Suprapubic skin (tissue), 4 donors: ENCODE measurements at regions not wholly inside any gene's neighbourhood (a gene's known extent, or its start where the extent isn't known, plus 50 kb on each side); places are given as distances from the start of the nearest gene placed in this dataset.

Experiments
- DNase-seq, 2 donors: peaks; one replicate each; pipeline ENCODE4 v3.0.0-alpha.2; 2019; ENCODE audit warnings: low spot score in 2 of 2
- H3K27ac ChIP-seq: fragments of 200-600 bp; sonication (generic); one replicate; pipeline ENCODE4 v1.5.1; 2019
- H3K27me3 ChIP-seq: fragments of 200-600 bp; sonication (generic); one replicate; pipeline ENCODE4 v1.5.1; 2019
- H3K36me3 ChIP-seq: fragments of 200-600 bp; sonication (generic); one replicate; pipeline ENCODE4 v1.5.1; 2019
- H3K4me1 ChIP-seq: fragments of 200-600 bp; sonication (generic); one replicate; pipeline ENCODE4 v1.5.1; 2019
- H3K4me3 ChIP-seq: fragments of 200-600 bp; sonication (generic); one replicate; pipeline ENCODE4 v1.5.1; 2019; ENCODE audit warnings: mild to moderate bottlenecking
- H3K9me3 ChIP-seq: fragments of 200-600 bp; sonication (generic); one replicate; pipeline ENCODE4 v1.5.1; 2019
- EP300 ChIP-seq: sonication (generic); formaldehyde crosslinking; IDR thresholded peaks from one replicate; pipeline ENCODE4 v1.6.1; 2017; ENCODE audit warnings: antibody characterized with exemption
- POLR2A ChIP-seq, 2 donors: fragments of 450-650 bp; IDR thresholded peaks; one replicate each; pipeline ENCODE4 v1.6.1; 2017; ENCODE audit warnings: antibody characterized with exemption in 2 of 2, mild to moderate bottlenecking in 2 of 2, moderate library complexity in 2 of 2
- POLR2AphosphoS5 ChIP-seq, 3 donors: sonication (generic); formaldehyde crosslinking; IDR thresholded peaks; one replicate each; pipeline ENCODE4 v1.6.1; 2017; ENCODE audit warnings: antibody characterized with exemption in 3 of 3
- WGBS: methylation state at CpG from one replicate; pipeline ENCODE4 v1.1.5; 2018; 5-methylcytosine and 5-hydroxymethylcytosine counted together
- TF ChIP-seq, protein P1 (sequence below), 2 donors: fragments of 200-600 bp in 1 of 2; fragments of 450-650 bp in 1 of 2; sonication (generic) in 1 of 2; IDR thresholded peaks; one replicate each; pipeline ENCODE4 v1.5.1; 2016 to 2019; ENCODE audit warnings: antibody characterized with exemption in 2 of 2, mild to moderate bottlenecking in 1 of 2, moderate library complexity in 1 of 2

DNA sequence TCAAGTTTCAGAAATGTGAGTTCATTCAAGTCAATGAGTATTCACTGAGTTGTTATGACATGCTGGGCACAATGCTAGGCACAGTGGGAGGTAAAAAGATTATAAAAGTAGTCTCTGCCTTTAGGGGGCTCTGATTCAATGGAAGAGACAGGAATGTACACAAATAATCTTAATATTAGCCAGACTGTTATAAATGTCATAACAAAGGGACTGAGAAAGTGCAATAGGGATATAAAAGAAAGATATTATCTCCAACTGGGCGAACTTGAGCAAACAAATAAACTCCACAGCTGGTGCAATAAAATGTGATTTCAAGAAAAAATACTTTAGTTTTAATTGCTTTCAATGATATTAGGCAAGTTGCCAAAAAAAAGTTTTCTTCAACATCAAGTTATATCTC, 755.2 kb downstream of the BRINP1 start:
- Histone ChIP-seq H3K4me3 (no peak overlapping the region), H3K27ac (no peak overlapping the region), H3K9me3 (no peaks in the 10 kb centered on the region), H3K27me3 (no peaks in the 10 kb centered on the region), H3K36me3 (no peaks in the 10 kb centered on the region), H3K4me1 (no peaks in the 10 kb centered on the region)
- DNase-seq: no peak
- TF ChIP-seq EP300 (no peak), POLR2A (IDR thresholded peaks at IDR 0.05) (no peak), POLR2AphosphoS5 (IDR thresholded peaks at IDR 0.05) (no peak)
- TF ChIP-seq, protein P1, sequence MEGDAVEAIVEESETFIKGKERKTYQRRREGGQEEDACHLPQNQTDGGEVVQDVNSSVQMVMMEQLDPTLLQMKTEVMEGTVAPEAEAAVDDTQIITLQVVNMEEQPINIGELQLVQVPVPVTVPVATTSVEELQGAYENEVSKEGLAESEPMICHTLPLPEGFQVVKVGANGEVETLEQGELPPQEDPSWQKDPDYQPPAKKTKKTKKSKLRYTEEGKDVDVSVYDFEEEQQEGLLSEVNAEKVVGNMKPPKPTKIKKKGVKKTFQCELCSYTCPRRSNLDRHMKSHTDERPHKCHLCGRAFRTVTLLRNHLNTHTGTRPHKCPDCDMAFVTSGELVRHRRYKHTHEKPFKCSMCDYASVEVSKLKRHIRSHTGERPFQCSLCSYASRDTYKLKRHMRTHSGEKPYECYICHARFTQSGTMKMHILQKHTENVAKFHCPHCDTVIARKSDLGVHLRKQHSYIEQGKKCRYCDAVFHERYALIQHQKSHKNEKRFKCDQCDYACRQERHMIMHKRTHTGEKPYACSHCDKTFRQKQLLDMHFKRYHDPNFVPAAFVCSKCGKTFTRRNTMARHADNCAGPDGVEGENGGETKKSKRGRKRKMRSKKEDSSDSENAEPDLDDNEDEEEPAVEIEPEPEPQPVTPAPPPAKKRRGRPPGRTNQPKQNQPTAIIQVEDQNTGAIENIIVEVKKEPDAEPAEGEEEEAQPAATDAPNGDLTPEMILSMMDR (IDR thresholded peaks at IDR 0.05): no peak
- WGBS: 43% methylated on average over 1 of the region's 1 CpG

DNA sequence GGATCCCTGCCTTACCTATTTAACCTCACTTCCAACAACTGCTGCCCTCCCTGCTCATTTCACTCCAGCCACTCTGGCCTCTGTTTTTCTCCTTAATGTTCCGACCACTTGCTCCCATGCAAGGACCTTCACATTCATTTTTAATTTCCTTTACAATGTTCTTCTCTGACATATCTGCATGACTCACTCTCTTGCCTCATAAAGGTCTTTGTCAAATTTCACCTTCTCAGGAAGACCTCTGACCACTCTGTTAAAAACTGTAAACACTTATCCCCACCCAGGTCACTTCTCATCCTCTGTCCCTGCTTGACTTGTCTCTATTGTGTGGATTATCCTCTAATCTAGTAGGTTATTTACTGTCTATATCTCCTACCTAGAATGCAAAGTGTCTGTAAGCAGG, 751.2 kb downstream of the BRINP1 start:
- H3K4me1 ChIP-seq: no peaks in the 10 kb centered on the region
- H3K27me3 ChIP-seq: no peaks in the 10 kb centered on the region
- H3K36me3 ChIP-seq: no peaks in the 10 kb centered on the region
- H3K4me3 ChIP-seq: no peak overlapping the region
- no peak overlapping the region for H3K27ac ChIP-seq
- TF ChIP-seq, protein P1 (IDR thresholded peaks at IDR 0.05): no peak
- no peaks in the 10 kb centered on the region for H3K9me3 ChIP-seq
- WGBS: 86% methylated on average over 1 of the region's 1 CpG
- DNase-seq: no peak

DNA sequence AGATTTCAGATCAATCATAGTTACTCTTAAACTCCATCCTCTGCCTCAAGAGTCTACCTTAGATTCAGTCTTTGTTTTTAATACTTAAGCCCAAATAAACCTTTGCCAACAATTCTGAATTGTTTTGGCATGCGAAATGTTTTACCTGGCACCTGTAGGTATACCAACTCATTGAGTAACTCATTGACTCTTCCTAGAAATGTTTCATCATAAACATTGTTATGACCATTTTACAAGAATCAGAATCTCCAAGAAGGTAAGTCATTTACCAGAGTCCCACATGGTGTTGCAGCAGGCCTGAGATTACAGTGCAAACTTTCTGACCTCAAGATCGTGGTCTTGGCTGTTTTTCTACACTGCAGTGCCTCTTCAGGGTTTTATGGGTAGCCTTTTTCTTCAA, 750.4 kb downstream of the BRINP1 start:
- Histone ChIP-seq H3K4me1 (no peaks in the 10 kb centered on the region), H3K9me3 (no peaks in the 10 kb centered on the region), H3K36me3 (no peaks in the 10 kb centered on the region), H3K27ac (no peak overlapping the region), H3K4me3 (no peak overlapping the region), H3K27me3 (no peaks in the 10 kb centered on the region)
- TF ChIP-seq EP300 (no peak), POLR2A (IDR thresholded peaks at IDR 0.05) (no peak), POLR2AphosphoS5 (IDR thresholded peaks at IDR 0.05) (no peak)
- TF ChIP-seq, protein P1 (IDR thresholded peaks at IDR 0.05): no peak
- WGBS: 74% methylated on average over 2 of the region's 2 CpGs
- no peak for DNase-seq

DNA sequence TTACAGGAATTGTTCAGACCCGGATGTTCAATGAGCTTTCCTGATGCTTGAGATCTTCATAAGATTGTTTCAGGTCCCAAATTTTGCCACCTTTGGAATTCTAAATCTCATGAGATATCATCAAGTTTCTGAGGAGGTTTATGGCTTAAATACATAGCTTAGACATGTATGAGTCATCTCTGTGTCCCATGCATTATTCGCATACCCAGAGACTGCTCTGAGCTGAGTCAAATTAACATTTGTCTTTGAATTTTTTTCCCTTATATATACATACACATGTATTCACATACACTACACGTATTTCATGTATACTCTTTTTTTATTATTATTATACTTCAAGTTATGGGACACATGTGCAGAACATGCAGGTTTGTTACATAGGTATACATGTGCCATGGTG, 744.6 kb downstream of the BRINP1 start:
- TF ChIP-seq POLR2A (IDR thresholded peaks at IDR 0.05) (no peak), EP300 (no peak)
- TF ChIP-seq, protein P1 (IDR thresholded peaks at IDR 0.05): no peak
- Histone ChIP-seq H3K9me3 (no peaks in the 10 kb centered on the region), H3K4me3 (no peak overlapping the region), H3K27ac (no peak overlapping the region), H3K4me1 (no peaks in the 10 kb centered on the region), H3K27me3 (no peaks in the 10 kb centered on the region), H3K36me3 (no peaks in the 10 kb centered on the region)
- DNase-seq: no peak
- 77% methylated on average over 3 of the region's 3 CpGs for WGBS

DNA sequence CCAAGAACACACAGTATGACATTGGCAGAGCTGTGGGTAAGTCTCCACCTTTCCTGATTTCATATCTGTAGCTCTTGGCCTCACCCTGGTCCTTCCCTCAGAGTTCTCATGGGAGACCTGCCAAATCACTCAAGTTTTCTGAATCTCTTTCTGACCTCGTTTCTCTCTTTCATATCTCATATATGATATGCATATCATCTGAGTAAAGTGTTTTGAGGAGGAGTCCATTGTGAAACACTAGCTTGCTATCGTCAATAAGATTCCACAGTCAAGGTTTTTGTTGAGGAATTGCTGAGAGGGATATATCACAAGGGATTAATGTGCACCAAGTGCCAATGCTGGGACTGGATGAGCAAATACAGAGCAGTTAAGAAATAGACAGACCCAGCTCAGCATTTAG, 739.2 kb downstream of the BRINP1 start:
- Histone ChIP-seq H3K4me1 (no peaks in the 10 kb centered on the region), H3K4me3 (no peak overlapping the region), H3K27ac (no peak overlapping the region), H3K9me3 (no peaks in the 10 kb centered on the region), H3K27me3 (no peaks in the 10 kb centered on the region), H3K36me3 (no peaks in the 10 kb centered on the region)
- TF ChIP-seq, protein P1 (IDR thresholded peaks at IDR 0.05): no peak
- TF ChIP-seq POLR2A (IDR thresholded peaks at IDR 0.05) (no peak), EP300 (no peak), POLR2AphosphoS5 (IDR thresholded peaks at IDR 0.05) (no peak)
- DNase-seq: no peak
- WGBS: 49% methylated on average over 2 of the region's 2 CpGs
